Peyer's patch (tissue), 4 donors: ENCODE measurements at regions not wholly inside any gene's neighbourhood (a gene's known extent, or its start where the extent isn't known, plus 50 kb on each side); places are given as distances from the start of the nearest gene placed in this dataset.

Source experiments
- POLR2A ChIP-seq, 2 donors: fragments of 450-650 bp; IDR thresholded peaks; one replicate each; pipeline ENCODE4 v1.5.1; 2017; ENCODE audit warnings: antibody characterized with exemption in 2 of 2, mild to moderate bottlenecking in 2 of 2, moderate library complexity in 2 of 2
- TF ChIP-seq, protein P1 (sequence below), 6 experiments: fragments of 450-650 bp in 4 of 6; fragments of 200-600 bp in 2 of 6; sonication (generic) in 1 of 6; IDR thresholded peaks; one replicate each; pipeline ENCODE4 v1.5.1; 2017 to 2019; ENCODE audit warnings: antibody characterized with exemption in 6 of 6, mild to moderate bottlenecking in 3 of 6, moderate library complexity in 1 of 6

GRCh38 chr12:87384226-87384625, 645.0 kb downstream of the C12orf50 start:
- TF ChIP-seq, protein P1, sequence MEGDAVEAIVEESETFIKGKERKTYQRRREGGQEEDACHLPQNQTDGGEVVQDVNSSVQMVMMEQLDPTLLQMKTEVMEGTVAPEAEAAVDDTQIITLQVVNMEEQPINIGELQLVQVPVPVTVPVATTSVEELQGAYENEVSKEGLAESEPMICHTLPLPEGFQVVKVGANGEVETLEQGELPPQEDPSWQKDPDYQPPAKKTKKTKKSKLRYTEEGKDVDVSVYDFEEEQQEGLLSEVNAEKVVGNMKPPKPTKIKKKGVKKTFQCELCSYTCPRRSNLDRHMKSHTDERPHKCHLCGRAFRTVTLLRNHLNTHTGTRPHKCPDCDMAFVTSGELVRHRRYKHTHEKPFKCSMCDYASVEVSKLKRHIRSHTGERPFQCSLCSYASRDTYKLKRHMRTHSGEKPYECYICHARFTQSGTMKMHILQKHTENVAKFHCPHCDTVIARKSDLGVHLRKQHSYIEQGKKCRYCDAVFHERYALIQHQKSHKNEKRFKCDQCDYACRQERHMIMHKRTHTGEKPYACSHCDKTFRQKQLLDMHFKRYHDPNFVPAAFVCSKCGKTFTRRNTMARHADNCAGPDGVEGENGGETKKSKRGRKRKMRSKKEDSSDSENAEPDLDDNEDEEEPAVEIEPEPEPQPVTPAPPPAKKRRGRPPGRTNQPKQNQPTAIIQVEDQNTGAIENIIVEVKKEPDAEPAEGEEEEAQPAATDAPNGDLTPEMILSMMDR (IDR thresholded peaks at IDR 0.05) = no peak
- TF ChIP-seq POLR2A (IDR thresholded peaks at IDR 0.05) = no peak
